NCI-H1694 (cell line): ENCODE measurements at regions not wholly inside any gene's neighbourhood (a gene's known extent, or its start where the extent isn't known, plus 50 kb on each side); places are given as distances from the start of the nearest gene placed in this dataset.

Experiments
- DNase-seq: peaks from one replicate; lab custom pipeline; 2025; lab: John Stamatoyannopoulos, UW

GRCh38 chr9:21670374-21670773, 132.1 kb upstream of the MTAP start:
- DNase-seq: no peak

- no peak for DNase-seq
Measured at GRCh38 chr9:21672140-21672539, 130.3 kb upstream of the MTAP start.

GRCh38 chr9:21672761-21673160, 129.7 kb upstream of the MTAP start:
- DNase-seq: no peak

- no peak for DNase-seq
Measured at GRCh38 chr9:21674894-21675293, 127.5 kb upstream of the MTAP start.

- DNase-seq: no peak
Measured at GRCh38 chr9:21677387-21677786, 125.0 kb upstream of the MTAP start.

- DNase-seq: no peak
Measured at GRCh38 chr9:21677834-21678233, 124.6 kb upstream of the MTAP start.

GRCh38 chr9:21679432-21679831, 123.0 kb upstream of the MTAP start:
- DNase-seq: no peak

GRCh38 chr9:21680590-21680989, 121.8 kb upstream of the MTAP start:
- no peak for DNase-seq

GRCh38 chr9:21681641-21682040, 120.8 kb upstream of the MTAP start:
- no peak for DNase-seq

- DNase-seq: no peak
Measured at GRCh38 chr9:21682381-21682780, 120.1 kb upstream of the MTAP start.

- DNase-seq: no peak
Measured at GRCh38 chr9:21682981-21683380, 119.5 kb upstream of the MTAP start.

- DNase-seq: no peak
Measured at GRCh38 chr9:21683484-21684175, 118.8 kb upstream of the MTAP start.

GRCh38 chr9:21684231-21684630, 118.2 kb upstream of the MTAP start:
- no peak for DNase-seq

- no peak for DNase-seq
Measured at GRCh38 chr9:21684831-21685362, 117.5 kb upstream of the MTAP start.

- DNase-seq: no peak
Measured at GRCh38 chr9:21685502-21685901, 116.9 kb upstream of the MTAP start.

- no peak for DNase-seq
Measured at GRCh38 chr9:21686738-21687137, 115.7 kb upstream of the MTAP start.

GRCh38 chr9:21687351-21687750, 115.1 kb upstream of the MTAP start:
- no peak for DNase-seq

- no peak for DNase-seq
Measured at GRCh38 chr9:21688108-21689102, 114.0 kb upstream of the MTAP start.

GRCh38 chr9:21689854-21690253, 112.6 kb upstream of the MTAP start:
- no peak for DNase-seq

- DNase-seq: no peak
Measured at GRCh38 chr9:21690561-21690960, 111.9 kb upstream of the MTAP start.

GRCh38 chr9:21692390-21692789, 110.0 kb upstream of the MTAP start:
- DNase-seq: no peak

GRCh38 chr9:21694424-21694823, 108.0 kb upstream of the MTAP start:
- no peak for DNase-seq

GRCh38 chr9:21695443-21695842, 107.0 kb upstream of the MTAP start:
- no peak for DNase-seq
